NT2/D1 (cell line): ENCODE measurements at regions not wholly inside any gene's neighbourhood (a gene's known extent, or its start where the extent isn't known, plus 50 kb on each side); places are given as distances from the start of the nearest gene placed in this dataset.

Experiments
- SUZ12 ChIP-seq: IDR thresholded peaks from 2 replicates; pipeline ENCODE4 v1.6.1; 2011; ENCODE audit not compliant: insufficient read length, insufficient read depth; ENCODE audit errors: extremely low read depth
- YY1 ChIP-seq: IDR thresholded peaks from 2 replicates; pipeline ENCODE4 v1.6.1; 2011; ENCODE audit not compliant: insufficient read length, insufficient read depth
- ZNF274 ChIP-seq: IDR thresholded peaks from 2 replicates; pipeline ENCODE4 v1.6.1; 2011; ENCODE audit warnings: mild to moderate bottlenecking, low read depth, low read length

DNA sequence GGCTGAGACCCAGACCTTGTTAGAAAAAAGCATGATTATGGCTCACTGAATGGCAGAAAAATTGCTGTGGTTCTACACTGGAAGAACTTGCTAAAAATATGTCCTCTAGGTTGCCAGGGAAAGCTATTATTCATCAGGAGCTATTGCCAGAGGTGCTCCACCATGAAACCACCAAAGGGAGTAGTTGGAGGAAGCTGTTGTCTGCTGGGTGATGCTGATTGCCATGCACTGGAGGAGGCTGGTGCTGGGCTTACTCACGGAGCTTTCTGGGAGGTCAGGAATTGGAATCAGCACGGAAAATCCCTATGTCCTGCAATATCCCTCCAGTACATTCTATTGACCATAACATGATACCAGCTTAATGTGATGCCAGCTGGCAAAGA is 199.6 kb upstream of the ZBED5 start:
- no peak for TF ChIP-seq ZNF274
- TF ChIP-seq YY1, result no peak
- TF ChIP-seq SUZ12, result no peak
